ENCODE measurements at regions not wholly inside any gene's neighbourhood (a gene's known extent, or its start where the extent isn't known, plus 50 kb on each side); places are given as distances from the start of the nearest gene placed in this dataset.

GRCh38 chr2:55973673-55974072 is 50.1 kb upstream of the EFEMP1 start:
- DNase-seq: no peak

GRCh38 chr2:55976681-55977080 is 53.1 kb upstream of the EFEMP1 start:
- no peak for DNase-seq

GRCh38 chr2:55985406-55985805 is 61.8 kb upstream of the EFEMP1 start:
- no peak for DNase-seq

- DNase-seq: no peak
Measured at GRCh38 chr2:55986001-55986400, 62.4 kb upstream of the EFEMP1 start.

GRCh38 chr2:55986700-55987440 is 63.3 kb upstream of the EFEMP1 start:
- DNase-seq: no peak

- no peak for DNase-seq
Measured at GRCh38 chr2:55989405-55989804, 65.8 kb upstream of the EFEMP1 start.

- DNase-seq: no peak
Measured at GRCh38 chr2:55992455-55992854, 68.9 kb upstream of the EFEMP1 start.

GRCh38 chr2:55993685-55994084 is 70.1 kb upstream of the EFEMP1 start:
- no peak for DNase-seq

- DNase-seq: no peak
Measured at GRCh38 chr2:55995211-55995610, 71.6 kb upstream of the EFEMP1 start.

- no peak for DNase-seq
Measured at GRCh38 chr2:55995902-55996301, 72.3 kb upstream of the EFEMP1 start.

GRCh38 chr2:55999231-55999630 is 75.6 kb upstream of the EFEMP1 start:
- DNase-seq: no peak

GRCh38 chr2:55999790-56000189 is 76.2 kb upstream of the EFEMP1 start:
- no peak for DNase-seq

- no peak for DNase-seq
Measured at GRCh38 chr2:56001947-56002346, 78.4 kb upstream of the EFEMP1 start.

GRCh38 chr2:56008661-56009431 is 85.3 kb upstream of the EFEMP1 start:
- no peak for DNase-seq

GRCh38 chr2:56009758-56010458 is 86.3 kb upstream of the EFEMP1 start:
- no peak for DNase-seq

- no peak for DNase-seq
Measured at GRCh38 chr2:56011624-56012023, 88.0 kb upstream of the EFEMP1 start.

GRCh38 chr2:56012221-56012765 is 88.7 kb upstream of the EFEMP1 start:
- no peak for DNase-seq

GRCh38 chr2:56013475-56013874 is 89.9 kb upstream of the EFEMP1 start:
- no peak for DNase-seq

- DNase-seq: no peak
Measured at GRCh38 chr2:56014046-56014730, 90.6 kb upstream of the EFEMP1 start.

GRCh38 chr2:56015711-56016115 is 92.1 kb upstream of the EFEMP1 start:
- DNase-seq: no peak

- no peak for DNase-seq
Measured at GRCh38 chr2:56017784-56018183, 94.2 kb upstream of the EFEMP1 start.

- DNase-seq: no peak
Measured at GRCh38 chr2:56018267-56018666, 94.7 kb upstream of the EFEMP1 start.

GRCh38 chr2:56021136-56021474 is 97.5 kb upstream of the EFEMP1 start:
- no peak for DNase-seq

Measured in CD4-positive, alpha-beta T cell treated with Interferon alpha-2 for 1 hour (primary cell).